Activated CD4-positive, alpha-beta T cell treated with anti-CD3 and anti-CD28 coated beads, Interleukin-2, amount 10 ng/mL, durations not matched to agents 24 days and 14 days (primary cell): ENCODE measurements at regions not wholly inside any gene's neighbourhood (a gene's known extent, or its start where the extent isn't known, plus 50 kb on each side); places are given as distances from the start of the nearest gene placed in this dataset.
"Not testable (repeated sequence)": the region's sequence is repeated elsewhere in the genome, so short reads cannot be mapped to it uniquely, and the experiment has no call there.

Source experiments
- DNase-seq: peaks from one replicate; pipeline ENCODE4 v3.0.0; 2022
- H3K27ac Mint-ChIP-seq: one replicate; pipeline ENCODE4 v1.8.0; 2022; ENCODE audit warnings: mild to moderate bottlenecking, mixed read lengths
- H3K27me3 Mint-ChIP-seq: one replicate; pipeline ENCODE4 v1.8.0; 2022; ENCODE audit warnings: mixed read lengths
- H3K36me3 Mint-ChIP-seq: one replicate; pipeline ENCODE4 v1.8.0; 2022; ENCODE audit warnings: low read depth, mild to moderate bottlenecking, mixed read lengths
- H3K4me1 Mint-ChIP-seq: one replicate; pipeline ENCODE4 v1.8.0; 2021; ENCODE audit warnings: mixed read lengths
- H3K4me3 Mint-ChIP-seq: one replicate; pipeline ENCODE4 v1.8.0; 2022; ENCODE audit warnings: mild to moderate bottlenecking, moderate library complexity, mixed read lengths
- H3K9me3 Mint-ChIP-seq: one replicate; pipeline ENCODE4 v1.8.0; 2021; ENCODE audit warnings: mixed read lengths
- intact Hi-C: fragments of 100-400 bp; cut with micrococcal nuclease; formaldehyde crosslinking; loops from one replicate; pipeline ENCODE4 v1.15.1; 2023

- H3K9me3 Mint-ChIP-seq = no peaks in the 10 kb centered on the region
- intact Hi-C loops = no loop called here
- peaks cover 4% of the 10 kb centered on the region for H3K4me1 Mint-ChIP-seq
- H3K4me3 Mint-ChIP-seq = no peak overlapping the region
- H3K36me3 Mint-ChIP-seq = no peaks in the 10 kb centered on the region
- peaks cover 2% of the 10 kb centered on the region for H3K27me3 Mint-ChIP-seq
- H3K27ac Mint-ChIP-seq = no peak overlapping the region
- DNase-seq = no peak
Measured at GRCh38 chr3:170814822-170815221, 55.2 kb downstream of the RPL22L1 start.

- Mint-ChIP-seq H3K27ac (no peak overlapping the region), H3K4me3 (no peak overlapping the region), H3K4me1 (peaks cover 4% of the 10 kb centered on the region), H3K9me3 (no peaks in the 10 kb centered on the region), H3K36me3 (no peaks in the 10 kb centered on the region), H3K27me3 (peaks cover 2% of the 10 kb centered on the region)
- no peak for DNase-seq
- intact Hi-C loops = no loop called here
Measured at GRCh38 chr3:170813266-170813665, 56.7 kb downstream of the RPL22L1 start.

- Mint-ChIP-seq H3K4me1 (peaks cover 4% of the 10 kb centered on the region), H3K9me3 (no peaks in the 10 kb centered on the region)
Measured at GRCh38 chr3:170811928-170812591, 57.9 kb downstream of the RPL22L1 start.

GRCh38 chr3:170811515-170811914, 58.5 kb downstream of the RPL22L1 start:
- H3K4me3 Mint-ChIP-seq = no peak overlapping the region
- H3K36me3 Mint-ChIP-seq = no peaks in the 10 kb centered on the region
- peaks cover 2% of the 10 kb centered on the region for H3K27me3 Mint-ChIP-seq
- H3K27ac Mint-ChIP-seq = no peak overlapping the region
- H3K4me1 Mint-ChIP-seq = peaks cover 4% of the 10 kb centered on the region
- intact Hi-C loops = no loop called here
- DNase-seq = no peak
- no peaks in the 10 kb centered on the region for H3K9me3 Mint-ChIP-seq

More at GRCh38 chr3:170811928-170812591, 57.9 kb downstream of the RPL22L1 start:
- Mint-ChIP-seq H3K27me3 (peaks cover 2% of the 10 kb centered on the region), H3K27ac (no peak overlapping the region), H3K4me3 (no peak overlapping the region), H3K36me3 (no peaks in the 10 kb centered on the region)
- peak; percentile 90 for DNase-seq
- intact Hi-C loops = loop anchor here (1.0 kb wide), 3 partner anchors 398 to 623 kb away; no protein-coding TSS in a partner anchor

GRCh38 chr3:170809975-170810357, 60.0 kb downstream of the RPL22L1 start:
- intact Hi-C loops = no loop called here
- Mint-ChIP-seq H3K9me3 (no peaks in the 10 kb centered on the region), H3K4me1 (peaks cover 4% of the 10 kb centered on the region), H3K4me3 (no peak overlapping the region), H3K27ac (no peak overlapping the region), H3K27me3 (peaks cover 3% of the 10 kb centered on the region), H3K36me3 (no peaks in the 10 kb centered on the region)
- no peak for DNase-seq

GRCh38 chr3:170809007-170809974, 60.7 kb downstream of the RPL22L1 start:
- H3K27ac Mint-ChIP-seq = no peak overlapping the region
- H3K9me3 Mint-ChIP-seq = no peaks in the 10 kb centered on the region
- H3K36me3 Mint-ChIP-seq = no peaks in the 10 kb centered on the region
- H3K27me3 Mint-ChIP-seq = peaks cover 7% of the 10 kb centered on the region
- no peak overlapping the region for H3K4me3 Mint-ChIP-seq
- DNase-seq = peak; percentile 63
- peaks cover 4% of the 10 kb centered on the region for H3K4me1 Mint-ChIP-seq
- intact Hi-C loops = no loop called here

- H3K9me3 Mint-ChIP-seq = no peaks in the 10 kb centered on the region
- H3K36me3 Mint-ChIP-seq = no peaks in the 10 kb centered on the region
- DNase-seq = no peak
- H3K4me1 Mint-ChIP-seq = peaks cover 4% of the 10 kb centered on the region
- no peak overlapping the region for H3K4me3 Mint-ChIP-seq
- H3K27me3 Mint-ChIP-seq = peaks cover 12% of the 10 kb centered on the region
- intact Hi-C loops = no loop called here
- no peak overlapping the region for H3K27ac Mint-ChIP-seq
Measured at GRCh38 chr3:170808041-170808440, 62.0 kb downstream of the RPL22L1 start.

- intact Hi-C loops = no loop called here
- Mint-ChIP-seq H3K9me3 (no peaks in the 10 kb centered on the region), H3K27ac (no peak overlapping the region), H3K4me1 (peaks cover under 1% of the 10 kb centered on the region), H3K27me3 (peaks cover 18% of the 10 kb centered on the region), H3K36me3 (no peaks in the 10 kb centered on the region), H3K4me3 (no peak overlapping the region)
- DNase-seq = no peak
Measured at GRCh38 chr3:170806676-170807075, 63.3 kb downstream of the RPL22L1 start.

- no peak for DNase-seq
- Mint-ChIP-seq H3K27me3 (peaks cover 18% of the 10 kb centered on the region), H3K9me3 (no peaks in the 10 kb centered on the region), H3K4me3 (no peak overlapping the region), H3K4me1 (no peaks in the 10 kb centered on the region), H3K27ac (no peak overlapping the region), H3K36me3 (no peaks in the 10 kb centered on the region)
- intact Hi-C loops = no loop called here
Measured at GRCh38 chr3:170806141-170806540, 63.9 kb downstream of the RPL22L1 start.

- H3K4me3 Mint-ChIP-seq, H3K4me1 Mint-ChIP-seq, H3K36me3 Mint-ChIP-seq, DNase-seq, intact Hi-C loops, H3K27ac Mint-ChIP-seq, H3K9me3 Mint-ChIP-seq: not testable (repeated sequence)
- peaks cover 18% of the 10 kb centered on the region for H3K27me3 Mint-ChIP-seq
Measured at GRCh38 chr3:170805296-170805695, 64.7 kb downstream of the RPL22L1 start.

- DNase-seq, intact Hi-C loops, H3K27ac Mint-ChIP-seq, H3K4me3 Mint-ChIP-seq, H3K4me1 Mint-ChIP-seq, H3K9me3 Mint-ChIP-seq, H3K36me3 Mint-ChIP-seq: not testable (repeated sequence)
- H3K27me3 Mint-ChIP-seq = peaks cover 21% of the 10 kb centered on the region
Measured at GRCh38 chr3:170804634-170805033, 65.4 kb downstream of the RPL22L1 start.

- H3K27me3 Mint-ChIP-seq = peaks cover 22% of the 10 kb centered on the region
- no peaks in the 10 kb centered on the region for H3K36me3 Mint-ChIP-seq
- no peaks in the 10 kb centered on the region for H3K4me1 Mint-ChIP-seq
- intact Hi-C loops = no loop called here
- DNase-seq = no peak
- H3K4me3 Mint-ChIP-seq = no peak overlapping the region
- no peaks in the 10 kb centered on the region for H3K9me3 Mint-ChIP-seq
- no peak overlapping the region for H3K27ac Mint-ChIP-seq
Measured at GRCh38 chr3:170804078-170804477, 65.9 kb downstream of the RPL22L1 start.

- intact Hi-C loops = no loop called here
- Mint-ChIP-seq H3K27me3 (peaks cover 23% of the 10 kb centered on the region), H3K4me1 (no peaks in the 10 kb centered on the region), H3K4me3 (no peak overlapping the region), H3K9me3 (no peaks in the 10 kb centered on the region), H3K36me3 (no peaks in the 10 kb centered on the region), H3K27ac (no peak overlapping the region)
- DNase-seq = no peak
Measured at GRCh38 chr3:170802164-170803151, 67.5 kb downstream of the RPL22L1 start.
